ENCODE measurements at regions not wholly inside any gene's neighbourhood (a gene's known extent, or its start where the extent isn't known, plus 50 kb on each side); places are given as distances from the start of the nearest gene placed in this dataset.

GRCh38 chr3:24911076-24911475 is 416.4 kb upstream of the THRB start:
- Histone ChIP-seq H3K9me2 (ENCODE audit: insufficient read depth) (no peaks in the 10 kb centered on the region), H2AFZ (no peak overlapping the region), H3K4me3 (no peak overlapping the region), H3F3A (replicated peaks; ENCODE audit: low read depth) (no peaks in the 10 kb centered on the region), H3K27me3 (ENCODE audit: insufficient read depth) (no peaks in the 10 kb centered on the region), H3K27ac (ENCODE audit: low read depth) (no peak overlapping the region), H3K36me3 (ENCODE audit: insufficient read depth) (no peaks in the 10 kb centered on the region), H3K79me2 (replicated peaks; ENCODE audit: insufficient read depth) (no peaks in the 10 kb centered on the region), H3K4me2 (no peak overlapping the region), H4K20me1 (replicated peaks; ENCODE audit: insufficient read depth) (no peaks in the 10 kb centered on the region), H3K4me1 (ENCODE audit: insufficient read depth) (no peaks in the 10 kb centered on the region)
- Mint-ChIP-seq H3K36me3 (ENCODE audit: low read depth) (no peaks in the 10 kb centered on the region), H3K9me3 (no peaks in the 10 kb centered on the region), H3K27me3 (ENCODE audit: insufficient read depth, low read depth, poor library complexity) (no peaks in the 10 kb centered on the region), H3K27ac (no peak overlapping the region), H3K4me1 (no peaks in the 10 kb centered on the region), H3K4me3 (no peak overlapping the region)
- ATAC-seq (no peak), DNase-seq (ENCODE audit: low spot score) (no peak)
- no peak for TF ChIP-seq EZH2 (IDR thresholded peaks at IDR 0.05; ENCODE audit: low read depth, unreplicated experiment)
- no peak for TF ChIP-seq CTCF (conservative IDR thresholded peaks at IDR 0.05; ENCODE audit: low read depth in 2 of 2)
- no peak for TF ChIP-seq POLR2AphosphoS5 (IDR thresholded peaks at IDR 0.05; ENCODE audit: low read depth)
- TF ChIP-seq ZNF462 (CRISPR knock-in tag; IDR thresholded peaks at IDR 0.05): no peak
- TF ChIP-seq NANOG (IDR thresholded peaks at IDR 0.05; ENCODE audit: borderline replicate concordance): no peak
- no peak for TF ChIP-seq EZH2phosphoT487 (IDR thresholded peaks at IDR 0.05; ENCODE audit: unreplicated experiment)
